22Rv1 (cell line): ENCODE measurements at regions not wholly inside any gene's neighbourhood (a gene's known extent, or its start where the extent isn't known, plus 50 kb on each side); places are given as distances from the start of the nearest gene placed in this dataset.

ENCODE experiments used
- H3K27ac ChIP-seq: fragments of 450-650 bp; 2 replicates; pipeline ENCODE4 v1.5.1; 2017
- ZFX ChIP-seq: fragments of 450-650 bp; IDR thresholded peaks from 2 replicates; pipeline ENCODE4 v1.6.1; 2017; ENCODE audit warnings: antibody characterized with exemption, borderline replicate concordance
- TF ChIP-seq, protein P1 (sequence below): fragments of 450-650 bp; IDR thresholded peaks from 2 replicates; pipeline ENCODE4 v1.5.1; 2017; ENCODE audit warnings: mild to moderate bottlenecking

DNA sequence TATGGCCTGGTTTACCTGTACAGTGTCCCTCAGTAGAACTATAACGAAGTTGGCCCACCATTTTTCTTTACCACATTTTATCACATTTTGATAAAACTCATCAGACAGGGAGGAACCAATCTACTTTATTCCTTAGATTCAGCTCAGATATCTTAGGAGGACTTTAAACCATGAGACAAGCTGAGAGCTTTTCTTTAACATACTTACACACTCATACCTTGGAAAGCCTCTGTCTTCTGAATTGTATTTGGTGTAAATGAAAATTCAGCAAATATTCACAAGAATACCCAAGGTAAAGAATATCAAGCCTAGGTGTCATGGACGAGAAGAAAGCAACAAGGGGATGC, 313.2 kb downstream of the ENC1 start:
- H3K27ac ChIP-seq: peak overlapping the region; percentile 77
- TF ChIP-seq, protein P1, sequence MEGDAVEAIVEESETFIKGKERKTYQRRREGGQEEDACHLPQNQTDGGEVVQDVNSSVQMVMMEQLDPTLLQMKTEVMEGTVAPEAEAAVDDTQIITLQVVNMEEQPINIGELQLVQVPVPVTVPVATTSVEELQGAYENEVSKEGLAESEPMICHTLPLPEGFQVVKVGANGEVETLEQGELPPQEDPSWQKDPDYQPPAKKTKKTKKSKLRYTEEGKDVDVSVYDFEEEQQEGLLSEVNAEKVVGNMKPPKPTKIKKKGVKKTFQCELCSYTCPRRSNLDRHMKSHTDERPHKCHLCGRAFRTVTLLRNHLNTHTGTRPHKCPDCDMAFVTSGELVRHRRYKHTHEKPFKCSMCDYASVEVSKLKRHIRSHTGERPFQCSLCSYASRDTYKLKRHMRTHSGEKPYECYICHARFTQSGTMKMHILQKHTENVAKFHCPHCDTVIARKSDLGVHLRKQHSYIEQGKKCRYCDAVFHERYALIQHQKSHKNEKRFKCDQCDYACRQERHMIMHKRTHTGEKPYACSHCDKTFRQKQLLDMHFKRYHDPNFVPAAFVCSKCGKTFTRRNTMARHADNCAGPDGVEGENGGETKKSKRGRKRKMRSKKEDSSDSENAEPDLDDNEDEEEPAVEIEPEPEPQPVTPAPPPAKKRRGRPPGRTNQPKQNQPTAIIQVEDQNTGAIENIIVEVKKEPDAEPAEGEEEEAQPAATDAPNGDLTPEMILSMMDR: no peak
- TF ChIP-seq ZFX: no peak

DNA sequence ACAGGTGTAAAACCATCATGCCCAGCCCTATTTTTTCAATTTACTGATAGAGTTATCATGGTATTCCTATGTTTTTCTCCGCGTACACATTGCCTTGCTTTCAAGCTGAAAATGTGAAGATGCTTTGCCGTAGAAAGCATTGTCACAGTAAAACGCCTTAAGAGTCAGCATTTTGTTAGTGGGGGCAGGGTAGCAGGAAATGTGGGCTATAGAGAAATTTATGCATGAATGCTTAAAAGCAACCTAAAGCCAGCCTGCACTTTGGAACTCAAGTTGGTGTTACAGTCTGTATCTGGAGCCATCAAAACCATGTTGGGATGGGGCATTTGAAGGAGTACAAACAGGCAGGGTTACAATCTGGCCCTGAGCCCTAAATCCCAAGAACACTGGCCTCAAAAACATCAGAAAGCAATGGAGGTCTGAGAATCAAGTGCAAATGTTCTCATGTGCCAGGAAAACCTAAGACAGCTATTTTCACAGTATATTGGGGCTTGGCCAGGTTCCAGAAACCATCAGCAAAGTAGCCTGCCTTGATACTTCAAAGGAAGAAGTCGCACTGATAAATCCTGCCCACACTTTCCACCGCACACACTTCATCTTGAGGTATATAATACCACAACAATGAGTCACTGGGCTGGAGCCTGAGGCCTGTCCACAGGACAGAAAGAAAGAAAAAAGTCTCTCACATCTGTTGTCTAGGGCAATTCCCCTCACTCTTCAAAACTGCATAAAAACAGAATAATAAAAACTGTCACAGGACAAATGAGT, 313.8 kb downstream of the ENC1 start:
- peak overlapping the region; percentile 77 for H3K27ac ChIP-seq
- TF ChIP-seq, protein P1: no peak
- TF ChIP-seq ZFX: no peak

DNA sequence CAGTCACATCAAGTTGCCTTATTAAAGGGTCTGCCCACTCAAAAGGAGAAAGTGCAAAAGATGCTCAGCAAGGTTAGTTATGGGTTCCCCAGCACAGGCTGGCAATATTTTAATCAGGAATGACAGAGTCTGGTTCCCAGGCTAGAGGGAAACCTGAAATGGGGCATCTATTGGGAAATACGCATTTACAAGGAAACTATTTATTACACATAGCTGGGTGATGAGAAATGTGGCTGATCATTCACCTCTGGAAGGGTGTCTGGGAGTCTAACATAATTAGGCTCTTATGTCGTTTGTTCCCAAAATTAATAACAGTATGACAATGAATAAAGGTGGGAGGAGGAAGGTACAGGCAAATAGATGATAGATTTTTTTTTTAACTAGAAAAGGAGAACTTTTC, 314.7 kb downstream of the ENC1 start:
- TF ChIP-seq, protein P1: no peak
- TF ChIP-seq ZFX: no peak

DNA sequence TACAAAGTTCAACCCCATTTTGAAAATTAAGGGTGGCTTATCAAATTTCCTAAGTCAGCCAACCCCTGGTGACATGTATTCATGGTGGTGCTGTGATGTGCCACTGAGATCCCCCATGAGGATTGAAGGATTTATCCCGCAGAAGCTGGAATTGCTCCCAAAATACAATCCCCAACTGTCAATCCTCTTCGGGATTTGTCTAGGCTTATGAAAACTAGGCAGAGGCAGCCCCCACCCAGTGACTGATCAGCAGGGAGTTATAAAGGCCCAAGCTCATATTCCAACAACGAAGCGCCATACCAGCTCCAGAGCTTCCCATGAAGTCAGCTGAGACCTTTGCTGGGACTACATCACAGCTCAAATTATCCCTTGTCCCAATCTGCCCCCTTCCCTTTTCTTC, 316.0 kb downstream of the ENC1 start:
- H3K27ac ChIP-seq: no peak overlapping the region
- no peak for TF ChIP-seq ZFX
- TF ChIP-seq, protein P1: no peak

More for the DNA sequence above, 314.7 kb downstream of the ENC1 start:
- no peak overlapping the region for H3K27ac ChIP-seq

DNA sequence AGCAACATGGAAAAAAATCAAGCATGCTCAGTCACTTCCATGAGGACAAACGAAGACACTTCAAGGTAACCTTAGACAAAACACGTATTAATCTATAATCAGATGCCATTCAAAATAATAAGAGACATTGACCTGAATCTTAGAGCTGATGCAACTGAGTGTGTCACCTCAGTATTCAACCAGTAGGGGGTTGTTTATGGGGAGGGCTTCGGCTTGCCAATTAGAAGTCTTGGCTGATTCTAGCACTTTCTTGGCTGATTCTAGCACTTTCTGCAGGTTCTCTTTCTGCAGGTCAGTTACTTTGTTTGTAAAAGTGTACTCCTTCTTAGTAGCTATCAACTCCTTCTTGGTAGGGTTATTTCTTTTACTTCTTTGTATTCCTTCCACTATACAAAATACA, 317.6 kb downstream of the ENC1 start:
- no peak overlapping the region for H3K27ac ChIP-seq
- TF ChIP-seq, protein P1: no peak
- TF ChIP-seq ZFX: no peak

DNA sequence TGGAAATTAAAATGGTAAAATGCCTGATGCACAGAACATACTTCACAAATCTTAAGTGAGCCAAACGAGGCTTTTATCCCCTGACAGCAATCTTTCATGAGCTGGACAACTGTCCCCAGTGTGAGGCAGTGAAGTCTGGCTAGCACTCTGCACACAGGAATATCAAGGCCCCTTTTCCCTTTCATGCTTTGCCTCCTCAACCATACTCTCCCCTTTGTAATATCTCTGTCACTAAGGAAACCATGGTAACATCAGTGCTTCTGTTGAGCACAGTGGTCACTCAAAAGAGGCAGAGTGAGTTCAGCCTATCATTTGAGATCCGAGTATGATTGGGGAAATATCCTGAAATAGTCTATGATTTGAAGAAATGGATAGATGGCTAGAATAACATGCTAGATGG, 318.3 kb downstream of the ENC1 start:
- no peak for TF ChIP-seq ZFX
- TF ChIP-seq, protein P1: no peak
- no peak overlapping the region for H3K27ac ChIP-seq

DNA sequence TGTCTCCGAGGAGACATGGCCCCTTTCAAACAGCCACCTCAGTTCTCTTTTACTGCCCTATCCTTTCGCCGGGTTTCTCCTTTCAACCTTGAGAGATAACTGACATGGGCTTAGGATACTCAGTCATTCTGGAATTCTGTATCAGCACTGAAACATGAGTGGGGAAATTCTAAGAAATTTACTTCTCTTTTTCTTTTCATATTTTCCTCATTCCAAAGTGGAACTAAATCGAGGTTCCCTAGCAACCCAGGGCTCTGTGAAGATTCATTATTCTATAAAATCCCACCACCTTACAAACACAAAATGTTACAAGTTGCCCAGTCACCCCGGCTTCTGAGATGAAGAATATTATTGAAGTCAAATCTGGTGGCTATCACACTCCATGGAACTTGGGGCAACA, 319.2 kb downstream of the ENC1 start:
- H3K27ac ChIP-seq: no peak overlapping the region
- TF ChIP-seq, protein P1: no peak
- TF ChIP-seq ZFX: no peak
